GM13977 (cell line): ENCODE measurements at regions not wholly inside any gene's neighbourhood (a gene's known extent, or its start where the extent isn't known, plus 50 kb on each side); places are given as distances from the start of the nearest gene placed in this dataset.
A peak's percentile ranks its signal among the peaks of the same experiment; 100 is the strongest.

Experiments
- DNase-seq: peaks from one replicate; pipeline ENCODE4 v3.0.0; 2012; ENCODE audit warnings: low spot score
- in situ Hi-C: fragments of 300-500 bp; cut with MboI; formaldehyde crosslinking; loops from one replicate; pipeline ENCODE4 v1.12.0; 2022; ENCODE audit warnings: low sequenced_read_pairs, low pct_unique_long_range_greater_than_20kb, mixed read lengths, inconsistent platforms; ENCODE audit not compliant: unreplicated experiment
- TF ChIP-seq, protein P1 (sequence below): IDR thresholded peaks from 2 replicates; pipeline ENCODE4 v1.5.1; 2012; ENCODE audit warnings: mild to moderate bottlenecking, control low read depth; ENCODE audit not compliant: insufficient read depth; ENCODE audit errors: extremely low read depth, missing control alignments

DNA sequence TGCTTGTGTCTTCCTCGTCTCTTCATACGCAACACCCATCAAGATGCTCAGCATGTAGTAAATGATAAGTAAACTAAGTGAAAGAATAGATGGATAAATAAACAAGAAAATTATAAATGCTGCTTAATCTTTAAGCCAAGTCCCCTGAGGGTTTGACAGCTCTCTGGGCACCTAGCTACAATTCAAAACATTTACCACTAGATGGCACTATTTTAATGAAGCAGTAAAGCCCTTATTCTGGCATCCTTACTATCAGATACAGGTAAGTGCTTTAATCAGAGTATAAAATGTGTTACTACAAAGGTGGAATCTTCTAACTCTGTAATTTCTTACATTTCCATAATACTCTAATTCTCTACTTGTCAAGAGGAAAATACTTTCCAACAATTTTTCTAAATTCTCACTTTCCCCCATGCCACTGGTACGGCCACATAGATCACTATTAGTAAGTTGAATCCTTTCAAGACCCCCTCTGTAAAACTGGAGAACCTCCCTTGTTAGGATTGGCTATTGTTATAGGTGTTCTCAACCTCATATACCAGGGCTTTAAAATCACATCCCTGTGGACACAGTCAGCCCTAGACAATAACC, 137.8 kb downstream of the BARHL2 start:
- TF ChIP-seq, protein P1, sequence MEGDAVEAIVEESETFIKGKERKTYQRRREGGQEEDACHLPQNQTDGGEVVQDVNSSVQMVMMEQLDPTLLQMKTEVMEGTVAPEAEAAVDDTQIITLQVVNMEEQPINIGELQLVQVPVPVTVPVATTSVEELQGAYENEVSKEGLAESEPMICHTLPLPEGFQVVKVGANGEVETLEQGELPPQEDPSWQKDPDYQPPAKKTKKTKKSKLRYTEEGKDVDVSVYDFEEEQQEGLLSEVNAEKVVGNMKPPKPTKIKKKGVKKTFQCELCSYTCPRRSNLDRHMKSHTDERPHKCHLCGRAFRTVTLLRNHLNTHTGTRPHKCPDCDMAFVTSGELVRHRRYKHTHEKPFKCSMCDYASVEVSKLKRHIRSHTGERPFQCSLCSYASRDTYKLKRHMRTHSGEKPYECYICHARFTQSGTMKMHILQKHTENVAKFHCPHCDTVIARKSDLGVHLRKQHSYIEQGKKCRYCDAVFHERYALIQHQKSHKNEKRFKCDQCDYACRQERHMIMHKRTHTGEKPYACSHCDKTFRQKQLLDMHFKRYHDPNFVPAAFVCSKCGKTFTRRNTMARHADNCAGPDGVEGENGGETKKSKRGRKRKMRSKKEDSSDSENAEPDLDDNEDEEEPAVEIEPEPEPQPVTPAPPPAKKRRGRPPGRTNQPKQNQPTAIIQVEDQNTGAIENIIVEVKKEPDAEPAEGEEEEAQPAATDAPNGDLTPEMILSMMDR = peak; percentile 61
- peak; percentile 56 for DNase-seq
- in situ Hi-C loops = no loop called here

DNA sequence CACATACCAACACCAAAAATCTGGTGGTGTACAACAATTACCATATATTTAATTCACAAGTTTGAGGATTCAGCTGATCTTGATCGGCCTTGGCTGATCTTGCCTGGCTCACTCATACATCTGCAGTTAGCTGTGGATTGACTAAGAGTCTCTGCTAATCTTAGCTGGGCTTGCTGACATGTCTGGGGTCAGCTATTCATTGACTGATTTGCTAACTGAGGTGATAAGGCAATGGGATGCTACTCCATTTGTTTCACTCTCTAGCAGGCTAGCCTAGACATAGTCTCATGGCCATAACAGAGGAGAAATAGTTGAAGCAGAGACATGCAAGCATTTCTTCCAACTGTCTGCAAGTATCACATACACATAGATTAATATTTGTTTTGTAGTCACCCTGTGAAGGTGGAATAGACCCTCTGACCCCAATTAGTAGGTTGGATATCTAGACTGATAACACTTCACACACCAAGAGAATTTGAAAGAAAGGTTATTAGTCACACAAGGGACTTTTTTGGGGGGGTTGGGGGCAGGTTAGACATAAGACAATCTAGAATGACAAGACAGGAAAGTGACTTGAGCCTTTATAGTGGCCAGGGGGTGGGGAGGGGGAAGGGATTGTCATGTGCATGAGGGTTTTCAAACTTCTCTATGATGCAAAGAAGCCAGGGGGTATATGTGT, 142.3 kb downstream of the BARHL2 start:
- in situ Hi-C loops = no loop called here
- DNase-seq = no peak
- TF ChIP-seq, protein P1 = no peak

DNA sequence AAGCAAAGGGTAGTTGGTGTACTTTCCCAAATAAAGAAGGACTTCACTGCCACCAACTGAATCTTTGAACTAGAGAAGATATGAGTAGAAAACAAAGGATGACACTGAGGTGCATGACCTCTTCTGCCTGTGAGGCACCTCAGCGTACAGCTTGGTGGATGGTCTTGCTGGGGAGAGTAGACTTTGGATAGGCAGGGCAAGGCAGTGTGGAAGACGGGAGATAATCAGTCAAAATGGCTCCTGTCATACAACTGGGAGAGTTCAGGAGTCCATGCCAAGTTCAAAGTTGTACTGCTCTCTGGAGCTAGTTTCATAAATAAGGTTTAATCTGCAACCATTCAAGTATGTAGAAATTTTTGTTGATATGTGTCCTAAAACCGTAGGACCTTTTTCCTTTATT, 143.4 kb downstream of the BARHL2 start:
- DNase-seq = no peak
- in situ Hi-C loops = no loop called here
- TF ChIP-seq, protein P1 = no peak

DNA sequence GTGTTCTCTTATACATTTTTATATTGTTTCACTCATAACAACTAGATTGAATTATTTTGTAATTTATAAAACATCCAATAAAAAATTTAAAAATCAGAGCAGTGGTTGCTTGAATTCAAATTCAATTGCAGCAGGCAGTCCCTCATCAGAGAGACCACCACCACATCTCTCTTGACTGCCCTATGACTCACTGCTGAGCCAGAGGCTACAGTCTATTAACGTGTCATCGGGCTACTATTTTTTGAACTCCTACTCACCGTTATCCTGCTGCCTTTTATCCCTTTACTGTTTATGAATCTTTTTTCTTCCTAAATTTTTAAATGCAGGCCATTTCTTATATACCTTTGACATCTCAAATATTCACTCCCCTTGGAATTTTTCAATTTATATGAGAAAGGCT, 144.7 kb downstream of the BARHL2 start:
- TF ChIP-seq, protein P1 = no peak
- in situ Hi-C loops = no loop called here
- DNase-seq = no peak

DNA sequence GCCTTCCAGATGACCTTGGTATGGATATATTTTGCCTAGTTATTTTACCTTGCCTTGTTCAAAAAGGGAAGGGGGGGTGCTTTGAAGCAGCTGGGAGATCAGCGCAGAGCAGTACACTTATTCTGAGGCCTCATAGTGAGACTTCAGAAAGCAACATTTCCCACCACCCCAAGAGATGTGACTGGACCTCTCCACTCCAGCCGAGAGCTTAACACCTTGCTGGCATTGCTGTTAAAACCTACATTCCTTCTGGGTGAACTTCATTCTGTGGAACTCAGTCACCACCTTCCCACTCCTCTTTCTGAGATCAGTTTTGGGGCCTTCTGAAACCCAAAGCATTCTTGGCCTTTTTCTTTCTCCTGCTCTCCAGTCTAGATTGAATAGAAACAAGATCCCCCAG, 148.7 kb downstream of the BARHL2 start:
- TF ChIP-seq, protein P1 = no peak
- DNase-seq = no peak
- in situ Hi-C loops = no loop called here

DNA sequence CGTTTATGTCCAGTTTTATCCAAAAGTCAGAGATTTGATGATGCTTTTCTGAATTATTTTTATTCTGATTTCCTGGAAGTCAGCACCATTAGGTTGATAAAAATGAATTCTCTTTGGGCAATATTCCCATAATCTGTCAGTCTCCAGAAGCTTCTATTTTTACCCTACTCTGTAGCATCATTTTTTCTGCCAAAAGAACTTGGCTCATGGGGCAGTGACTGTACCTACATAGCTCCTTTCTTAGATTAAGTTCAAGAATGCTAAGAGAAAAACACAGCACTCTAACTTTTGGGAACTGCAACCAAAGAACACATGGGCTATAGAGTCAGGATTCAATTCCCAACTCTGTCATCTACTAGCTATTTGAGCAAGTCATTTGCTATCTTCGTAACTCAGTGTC, 152.9 kb downstream of the BARHL2 start:
- no peak for DNase-seq
- TF ChIP-seq, protein P1 = no peak
- in situ Hi-C loops = no loop called here
